HG02852 (cell line): ENCODE measurements at regions not wholly inside any gene's neighbourhood (a gene's known extent, or its start where the extent isn't known, plus 50 kb on each side); places are given as distances from the start of the nearest gene placed in this dataset.
"Not testable (repeated sequence)": the region's sequence is repeated elsewhere in the genome, so short reads cannot be mapped to it uniquely, and the experiment has no call there.

Experiments used
- ATAC-seq: cut with Tn5 transposase; IDR thresholded peaks from one replicate; pipeline ENCODE4 v1.9.1; 2021; ENCODE audit warnings: mild to moderate bottlenecking, moderate library complexity; ENCODE audit not compliant: unreplicated experiment

DNA sequence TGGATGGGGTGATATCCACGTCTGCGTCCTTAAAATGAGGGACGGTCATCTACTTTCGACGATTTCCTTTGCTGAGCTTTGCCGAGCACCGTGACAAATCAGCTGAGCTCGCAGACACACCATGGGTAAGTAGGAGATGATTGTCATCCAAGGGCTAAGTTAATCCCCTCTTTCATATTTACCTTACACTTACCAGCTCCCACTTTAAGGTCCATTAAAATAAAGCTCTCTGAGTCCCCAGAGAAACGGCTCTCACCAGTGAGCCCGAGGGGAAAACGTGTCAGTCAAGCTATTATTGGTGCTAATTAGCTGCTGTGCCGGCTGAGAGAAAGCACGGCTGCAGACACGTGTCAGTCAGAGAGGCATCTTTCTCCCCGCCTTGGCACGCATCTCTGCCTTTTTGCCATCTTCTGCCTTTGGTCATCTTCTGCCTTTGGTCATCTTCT, 72.2 kb downstream of the CRLF2 start:
- ATAC-seq, result no peak

DNA sequence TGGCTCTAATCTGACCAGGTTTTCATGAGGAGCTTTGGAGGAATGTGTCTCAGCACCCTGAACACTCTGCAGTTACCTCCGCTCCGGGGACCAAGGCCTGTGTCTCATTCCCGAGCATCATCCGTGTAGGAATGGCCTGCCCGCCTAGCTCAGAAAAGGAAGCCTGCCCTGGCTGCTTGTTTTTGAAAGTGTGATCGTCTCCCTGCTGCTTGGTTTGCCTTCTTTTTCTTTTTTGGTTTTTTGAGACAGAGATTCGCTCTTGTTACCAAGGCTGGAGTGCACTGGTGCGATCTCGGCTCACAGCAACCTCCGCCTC, 73.3 kb downstream of the CRLF2 start:
- ATAC-seq, result no peak

DNA sequence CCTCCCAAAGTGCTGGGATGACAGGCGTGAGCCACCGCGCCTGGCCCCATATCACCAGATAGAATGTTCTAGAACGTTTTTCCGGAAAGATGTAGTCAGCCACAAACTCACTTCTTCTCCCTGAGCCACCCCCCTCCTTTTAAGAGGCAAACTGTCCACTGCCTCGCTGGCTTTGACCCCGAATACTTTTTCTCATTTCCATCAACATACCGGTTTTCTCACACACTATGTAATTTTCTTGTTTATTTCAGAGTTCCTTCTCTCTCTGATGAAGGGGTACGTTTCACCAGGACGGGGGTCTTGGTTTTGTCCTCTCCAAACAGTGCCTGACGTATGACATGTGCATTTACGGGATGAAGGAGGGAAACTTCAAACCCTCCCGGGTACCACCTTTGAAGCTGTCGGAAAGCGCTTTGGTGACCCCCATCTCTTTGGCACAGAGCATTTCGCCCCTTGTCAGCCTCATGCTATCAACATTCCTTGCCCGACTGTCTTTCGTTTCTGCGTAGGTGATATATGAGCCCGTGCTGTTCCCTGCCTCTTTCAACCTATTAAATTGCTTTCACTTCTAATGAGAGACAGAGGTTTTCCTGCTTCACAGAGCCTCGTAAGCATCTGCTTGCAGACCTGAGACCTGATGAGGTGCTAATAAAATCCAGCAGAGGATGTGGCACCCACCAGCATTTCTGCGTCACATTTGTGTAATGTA, 73.8 kb downstream of the CRLF2 start:
- ATAC-seq, result no peak

- no peak for ATAC-seq
Observed at GRCh38 chrX:1137531-1137930, 74.9 kb downstream of the CRLF2 start.

DNA sequence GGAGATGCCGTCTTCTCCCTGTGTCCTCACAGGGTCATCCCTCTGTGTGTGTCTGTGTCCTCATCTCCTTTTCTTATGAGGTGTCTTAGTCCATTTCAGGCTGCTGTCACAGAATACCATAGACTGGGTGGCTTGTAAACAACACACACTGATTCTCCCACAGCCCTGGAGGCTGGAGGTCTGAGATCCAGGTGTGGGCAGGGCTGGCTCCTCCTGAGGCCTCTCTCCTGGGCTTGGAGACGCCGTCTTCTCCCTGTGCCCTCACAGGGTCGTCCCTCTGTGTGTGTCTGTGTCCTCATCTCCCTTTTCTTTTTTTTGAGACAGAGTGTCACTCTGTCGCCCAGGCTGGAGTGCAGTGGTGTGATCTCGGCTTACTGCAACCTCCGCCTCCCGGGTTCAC, 75.9 kb downstream of the CRLF2 start:
- not testable (repeated sequence) for ATAC-seq

GRCh38 chrX:1134976-1135375, 77.5 kb downstream of the CRLF2 start:
- ATAC-seq, result no peak

DNA sequence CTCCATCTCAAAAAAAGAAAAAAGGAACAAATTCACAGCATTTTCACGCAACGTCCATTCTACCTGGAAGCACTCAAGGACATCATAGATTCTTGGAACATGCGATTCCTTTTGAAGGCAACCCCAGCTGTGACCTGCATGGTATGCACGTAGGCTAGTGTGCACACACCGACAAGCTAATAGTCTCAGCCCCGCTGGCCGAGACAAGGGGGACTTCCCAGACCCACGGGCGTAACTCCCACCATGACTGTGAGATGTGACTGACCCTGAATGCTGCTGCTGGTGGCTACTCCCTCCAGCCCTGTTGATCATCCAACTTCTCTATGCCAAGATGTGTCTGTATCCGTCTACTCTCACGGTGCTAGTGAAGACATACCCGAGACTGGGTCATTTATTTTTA, 78.3 kb downstream of the CRLF2 start:
- no peak for ATAC-seq

- no peak for ATAC-seq
Observed at GRCh38 chrX:1126738-1127137, 85.7 kb downstream of the CRLF2 start.

- no peak for ATAC-seq
Observed at GRCh38 chrX:1124531-1124930, 87.9 kb downstream of the CRLF2 start.

- ATAC-seq, result not testable (repeated sequence)
Observed at GRCh38 chrX:1122851-1123250, 89.6 kb downstream of the CRLF2 start.

- ATAC-seq, result no peak
Observed at GRCh38 chrX:1119275-1119674, 93.2 kb downstream of the CRLF2 start.

GRCh38 chrX:1118572-1119199, 93.8 kb downstream of the CRLF2 start:
- ATAC-seq, result no peak

GRCh38 chrX:1115411-1115810, 97.0 kb downstream of the CRLF2 start:
- ATAC-seq, result not testable (repeated sequence)

DNA sequence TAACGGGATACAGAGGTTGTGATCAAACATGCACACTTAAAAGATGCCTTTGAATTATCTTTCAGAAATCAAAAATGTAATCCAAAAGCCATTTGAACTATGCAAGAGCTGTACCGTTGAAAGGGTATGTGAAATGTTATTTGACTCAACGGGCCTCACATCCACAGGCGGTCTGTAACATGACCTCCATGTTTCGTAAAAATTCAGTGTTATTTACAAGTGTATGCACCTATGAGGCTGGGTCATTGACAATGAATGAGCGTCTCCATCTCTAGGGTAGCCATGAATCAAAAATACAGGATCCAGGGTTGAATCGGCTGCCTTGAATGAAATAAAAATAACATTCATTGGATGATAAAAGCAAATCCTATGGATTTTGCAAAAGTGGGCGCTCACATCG, 100.1 kb downstream of the CRLF2 start:
- ATAC-seq, result no peak

DNA sequence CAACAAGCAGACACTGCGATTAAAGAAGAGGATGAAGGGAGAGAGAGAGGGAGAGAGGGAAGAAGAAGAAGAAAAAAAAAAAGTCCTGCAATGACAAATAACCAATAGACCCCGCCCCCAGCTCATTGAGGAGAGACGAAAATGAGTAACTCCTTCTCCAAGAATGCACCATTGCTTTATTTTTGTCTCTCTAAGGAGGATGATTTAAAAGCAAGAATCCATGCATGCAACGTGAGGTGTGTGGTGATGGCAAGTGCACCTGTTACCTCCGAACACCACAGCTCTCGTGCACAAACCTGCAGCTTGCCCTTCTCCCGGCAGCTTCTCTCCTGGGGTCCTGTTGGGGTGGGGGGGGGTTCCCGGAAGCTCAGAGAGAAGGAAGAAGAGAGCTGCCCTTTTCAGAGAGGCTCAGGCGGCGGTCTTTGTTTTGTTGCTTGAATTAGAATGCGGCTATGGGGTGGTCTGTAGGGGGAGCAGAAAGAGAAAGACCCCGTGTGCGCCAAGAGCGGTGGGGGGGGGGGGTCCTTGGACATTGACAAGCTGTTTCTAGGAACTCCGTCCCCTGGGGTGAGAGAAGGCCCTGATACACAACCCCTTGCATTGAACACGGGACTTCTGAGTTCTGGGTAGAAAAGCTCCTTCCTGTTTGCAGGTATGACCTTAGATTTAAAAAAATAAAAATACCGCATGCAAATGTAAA, 100.7 kb downstream of the CRLF2 start:
- ATAC-seq, result no peak

DNA sequence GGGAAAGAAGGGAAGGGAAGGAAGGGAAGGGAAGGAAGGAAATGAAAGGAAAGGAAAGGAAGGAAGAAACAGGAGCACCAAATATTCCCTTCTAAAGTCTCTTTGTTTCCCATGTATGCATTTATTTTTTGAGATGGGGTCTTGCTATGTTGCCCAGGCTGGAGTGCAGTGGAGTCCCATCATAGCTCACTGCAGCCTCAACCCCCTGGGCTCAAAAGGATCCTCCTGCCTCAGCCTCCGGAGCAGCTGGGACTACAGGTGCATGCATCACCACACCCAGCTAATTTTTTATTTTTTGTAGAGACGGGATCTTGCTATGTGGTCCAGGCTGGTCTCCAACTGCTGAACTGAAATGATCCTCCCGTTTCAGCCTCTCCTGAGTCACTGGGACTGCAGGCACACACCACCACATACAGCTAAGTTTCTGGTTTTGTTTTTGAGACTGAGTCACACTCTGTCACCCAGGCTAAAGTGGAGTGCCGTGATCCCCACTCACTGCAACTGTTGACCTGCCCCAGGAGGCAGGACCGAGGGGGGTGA, 102.8 kb downstream of the CRLF2 start:
- no peak for ATAC-seq

- no peak for ATAC-seq
Observed at GRCh38 chrX:1108501-1109445, 103.7 kb downstream of the CRLF2 start.

GRCh38 chrX:1106478-1107210, 105.8 kb downstream of the CRLF2 start:
- ATAC-seq, result no peak

- no peak for ATAC-seq
Observed at GRCh38 chrX:1105671-1106419, 106.6 kb downstream of the CRLF2 start.
